OCI-LY1 (cell line): ENCODE measurements at regions not wholly inside any gene's neighbourhood (a gene's known extent, or its start where the extent isn't known, plus 50 kb on each side); places are given as distances from the start of the nearest gene placed in this dataset.

Experiments
- EZH2 ChIP-seq: fragments of 200-600 bp; sonication (generic), shearing (Covaris generic); IDR thresholded peaks from 2 replicates; pipeline ENCODE4 v1.8.0; 2017; ENCODE audit warnings: borderline replicate concordance, mixed run types, mild to moderate bottlenecking, antibody characterized with exemption, low read length, moderate library complexity, mixed read lengths
- TF ChIP-seq, protein P1 (sequence below): fragments of 200-600 bp; sonication (generic), shearing (Covaris generic); IDR thresholded peaks from 2 replicates; pipeline ENCODE4 v1.5.1; 2017; ENCODE audit warnings: mild to moderate bottlenecking, antibody characterized with exemption, low read length, moderate library complexity, mixed read lengths

DNA sequence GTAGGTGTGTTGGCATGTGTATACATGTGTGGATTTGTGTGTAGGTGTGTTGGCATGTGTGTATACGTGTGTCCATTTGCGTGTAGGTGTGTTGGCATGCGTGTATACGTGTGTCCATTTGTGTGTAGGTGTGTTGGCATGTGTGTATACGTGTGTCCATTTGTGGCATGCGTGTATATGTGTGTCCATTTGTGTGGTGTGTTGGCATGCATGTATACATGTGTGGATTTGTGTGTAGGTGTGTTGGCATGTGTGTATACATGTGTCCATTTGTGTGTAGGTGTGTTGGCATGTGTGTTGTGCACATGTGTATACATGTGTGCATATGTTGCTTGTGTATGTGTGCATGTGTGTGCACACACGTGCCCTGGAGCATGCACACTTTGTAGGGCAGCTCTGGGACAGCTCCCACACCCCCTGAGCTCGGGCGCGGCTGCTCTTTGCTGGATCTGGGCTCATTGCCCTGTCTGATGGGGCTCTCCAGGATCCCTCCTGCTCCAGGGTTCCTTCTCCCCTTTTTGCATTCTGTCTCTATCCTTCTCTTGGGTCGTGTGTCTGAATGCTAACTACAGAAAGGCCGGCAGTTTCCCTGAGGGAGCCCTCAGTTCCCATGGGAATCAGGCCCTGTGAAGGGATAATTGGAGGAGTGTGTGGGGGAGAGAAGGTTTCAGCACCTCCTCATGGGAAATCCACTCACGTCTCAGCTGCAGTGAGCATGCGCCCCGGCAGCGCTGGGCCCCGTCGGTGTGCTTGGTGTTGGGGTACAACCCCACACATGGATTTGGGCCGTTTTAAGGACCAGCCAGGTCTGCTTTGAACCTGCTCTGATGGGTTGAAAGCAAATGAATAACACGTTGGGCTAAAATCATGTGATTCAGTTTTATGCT lies 102.0 kb downstream of the ERMARD start:
- TF ChIP-seq, protein P1, sequence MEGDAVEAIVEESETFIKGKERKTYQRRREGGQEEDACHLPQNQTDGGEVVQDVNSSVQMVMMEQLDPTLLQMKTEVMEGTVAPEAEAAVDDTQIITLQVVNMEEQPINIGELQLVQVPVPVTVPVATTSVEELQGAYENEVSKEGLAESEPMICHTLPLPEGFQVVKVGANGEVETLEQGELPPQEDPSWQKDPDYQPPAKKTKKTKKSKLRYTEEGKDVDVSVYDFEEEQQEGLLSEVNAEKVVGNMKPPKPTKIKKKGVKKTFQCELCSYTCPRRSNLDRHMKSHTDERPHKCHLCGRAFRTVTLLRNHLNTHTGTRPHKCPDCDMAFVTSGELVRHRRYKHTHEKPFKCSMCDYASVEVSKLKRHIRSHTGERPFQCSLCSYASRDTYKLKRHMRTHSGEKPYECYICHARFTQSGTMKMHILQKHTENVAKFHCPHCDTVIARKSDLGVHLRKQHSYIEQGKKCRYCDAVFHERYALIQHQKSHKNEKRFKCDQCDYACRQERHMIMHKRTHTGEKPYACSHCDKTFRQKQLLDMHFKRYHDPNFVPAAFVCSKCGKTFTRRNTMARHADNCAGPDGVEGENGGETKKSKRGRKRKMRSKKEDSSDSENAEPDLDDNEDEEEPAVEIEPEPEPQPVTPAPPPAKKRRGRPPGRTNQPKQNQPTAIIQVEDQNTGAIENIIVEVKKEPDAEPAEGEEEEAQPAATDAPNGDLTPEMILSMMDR: no peak
- no peak for TF ChIP-seq EZH2
